Esophagus squamous epithelium (tissue), 4 donors: ENCODE measurements at regions not wholly inside any gene's neighbourhood (a gene's known extent, or its start where the extent isn't known, plus 50 kb on each side); places are given as distances from the start of the nearest gene placed in this dataset.

Experiments used
- POLR2A ChIP-seq, 4 donors: fragments of 450-650 bp; IDR thresholded peaks; one replicate each; pipeline ENCODE4 v1.6.1; 2017; ENCODE audit warnings: antibody characterized with exemption in 4 of 4, mild to moderate bottlenecking in 4 of 4, moderate library complexity in 3 of 4
- TF ChIP-seq, protein P1 (sequence below), 6 experiments: fragments of 450-650 bp in 4 of 6; fragments of 200-600 bp in 2 of 6; sonication (generic) in 2 of 6; IDR thresholded peaks; one replicate each; pipeline ENCODE4 v1.5.1; 2016 to 2019; ENCODE audit warnings: antibody characterized with exemption in 6 of 6, mild to moderate bottlenecking in 4 of 6, moderate library complexity in 4 of 6

DNA sequence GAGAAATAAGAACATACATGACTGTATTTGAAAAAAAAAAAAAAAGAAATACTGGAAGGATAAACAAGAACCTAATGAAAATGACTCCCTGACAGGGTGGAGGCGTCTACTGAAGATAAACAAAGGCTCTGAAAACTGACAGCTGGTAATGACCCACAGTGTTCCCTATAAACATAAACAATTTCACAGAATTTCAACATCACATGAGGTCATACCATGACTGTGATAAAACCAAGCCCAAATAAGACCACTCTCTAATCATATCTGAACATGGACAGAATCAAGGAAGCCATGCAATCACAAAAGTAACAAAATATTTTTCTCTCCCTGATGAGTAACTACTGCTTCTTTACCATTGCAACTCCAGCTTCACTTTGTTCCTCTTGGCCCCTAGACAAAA is 159.3 kb downstream of the FAM124B start:
- TF ChIP-seq, protein P1, sequence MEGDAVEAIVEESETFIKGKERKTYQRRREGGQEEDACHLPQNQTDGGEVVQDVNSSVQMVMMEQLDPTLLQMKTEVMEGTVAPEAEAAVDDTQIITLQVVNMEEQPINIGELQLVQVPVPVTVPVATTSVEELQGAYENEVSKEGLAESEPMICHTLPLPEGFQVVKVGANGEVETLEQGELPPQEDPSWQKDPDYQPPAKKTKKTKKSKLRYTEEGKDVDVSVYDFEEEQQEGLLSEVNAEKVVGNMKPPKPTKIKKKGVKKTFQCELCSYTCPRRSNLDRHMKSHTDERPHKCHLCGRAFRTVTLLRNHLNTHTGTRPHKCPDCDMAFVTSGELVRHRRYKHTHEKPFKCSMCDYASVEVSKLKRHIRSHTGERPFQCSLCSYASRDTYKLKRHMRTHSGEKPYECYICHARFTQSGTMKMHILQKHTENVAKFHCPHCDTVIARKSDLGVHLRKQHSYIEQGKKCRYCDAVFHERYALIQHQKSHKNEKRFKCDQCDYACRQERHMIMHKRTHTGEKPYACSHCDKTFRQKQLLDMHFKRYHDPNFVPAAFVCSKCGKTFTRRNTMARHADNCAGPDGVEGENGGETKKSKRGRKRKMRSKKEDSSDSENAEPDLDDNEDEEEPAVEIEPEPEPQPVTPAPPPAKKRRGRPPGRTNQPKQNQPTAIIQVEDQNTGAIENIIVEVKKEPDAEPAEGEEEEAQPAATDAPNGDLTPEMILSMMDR (IDR thresholded peaks at IDR 0.05) = no peak
- no peak for TF ChIP-seq POLR2A (IDR thresholded peaks at IDR 0.05)
